HL-60 (cell line): ENCODE measurements at regions not wholly inside any gene's neighbourhood (a gene's known extent, or its start where the extent isn't known, plus 50 kb on each side); places are given as distances from the start of the nearest gene placed in this dataset.
"Not testable (repeated sequence)": the region's sequence is repeated elsewhere in the genome, so short reads cannot be mapped to it uniquely, and the experiment has no call there.

Source experiments
- CTCF ChIP-seq: IDR thresholded peaks from one replicate; pipeline ENCODE4 v1.5.1; 2011; ENCODE audit warnings: low read length, control low read depth, inconsistent platforms; ENCODE audit not compliant: insufficient read depth
- GABPA ChIP-seq: IDR thresholded peaks from 2 replicates; pipeline ENCODE4 v1.6.1; 2012; ENCODE audit warnings: low read depth
- POLR2AphosphoS5 ChIP-seq: IDR thresholded peaks from 2 replicates; pipeline ENCODE4 v1.6.1; 2012; ENCODE audit warnings: low read depth
- REST ChIP-seq: IDR thresholded peaks from 2 replicates; pipeline ENCODE4 v1.6.1; 2012; ENCODE audit warnings: low read depth; ENCODE audit not compliant: insufficient replicate concordance

GRCh38 chr21:27996906-27997305 is 995.8 kb downstream of the LTN1 start:
- not testable (repeated sequence) for TF ChIP-seq CTCF, GABPA, POLR2AphosphoS5, REST
